GM18520 (cell line): ENCODE measurements at regions not wholly inside any gene's neighbourhood (a gene's known extent, or its start where the extent isn't known, plus 50 kb on each side); places are given as distances from the start of the nearest gene placed in this dataset.
"Not testable (repeated sequence)": the region's sequence is repeated elsewhere in the genome, so short reads cannot be mapped to it uniquely, and the experiment has no call there.

Experiments
- ATAC-seq: cut with Tn5 transposase; IDR thresholded peaks from one replicate; pipeline ENCODE4 v1.9.1; 2021; ENCODE audit not compliant: unreplicated experiment

- no peak for ATAC-seq
These were observed 134.8 kb downstream of the ADCYAP1 start for GRCh38 chr18:1039421-1039820.

- not testable (repeated sequence) for ATAC-seq
These were observed 138.4 kb downstream of the ADCYAP1 start for GRCh38 chr18:1043039-1043438.

- no peak for ATAC-seq
These were observed 141.0 kb downstream of the ADCYAP1 start for GRCh38 chr18:1045658-1046057.

- no peak for ATAC-seq
These were observed 142.7 kb downstream of the ADCYAP1 start for GRCh38 chr18:1047406-1047805.

GRCh38 chr18:1048032-1048431 lies 143.4 kb downstream of the ADCYAP1 start:
- no peak for ATAC-seq

GRCh38 chr18:1049173-1049572 lies 144.5 kb downstream of the ADCYAP1 start:
- ATAC-seq: no peak

- ATAC-seq: no peak
These were observed 145.5 kb downstream of the ADCYAP1 start for GRCh38 chr18:1050012-1050657.

GRCh38 chr18:1052301-1052700 lies 147.6 kb downstream of the ADCYAP1 start:
- ATAC-seq: no peak

GRCh38 chr18:1053331-1054315 lies 149.0 kb downstream of the ADCYAP1 start:
- no peak for ATAC-seq

- ATAC-seq: no peak
These were observed 151.7 kb downstream of the ADCYAP1 start for GRCh38 chr18:1056404-1056803.

GRCh38 chr18:1057367-1057766 lies 152.7 kb downstream of the ADCYAP1 start:
- no peak for ATAC-seq

GRCh38 chr18:1062588-1062987 lies 157.9 kb downstream of the ADCYAP1 start:
- ATAC-seq: no peak

GRCh38 chr18:1075322-1075721 lies 170.7 kb downstream of the ADCYAP1 start:
- no peak for ATAC-seq

GRCh38 chr18:1075876-1076275 lies 171.2 kb downstream of the ADCYAP1 start:
- no peak for ATAC-seq

- ATAC-seq: no peak
These were observed 173.6 kb downstream of the ADCYAP1 start for GRCh38 chr18:1078301-1078700.

GRCh38 chr18:1083675-1084074 lies 179.0 kb downstream of the ADCYAP1 start:
- not testable (repeated sequence) for ATAC-seq

- no peak for ATAC-seq
These were observed 186.1 kb downstream of the ADCYAP1 start for GRCh38 chr18:1090758-1091157.

GRCh38 chr18:1092228-1092627 lies 187.6 kb downstream of the ADCYAP1 start:
- ATAC-seq: no peak

- no peak for ATAC-seq
These were observed 189.7 kb downstream of the ADCYAP1 start for GRCh38 chr18:1094409-1094808.

- not testable (repeated sequence) for ATAC-seq
These were observed 193.5 kb downstream of the ADCYAP1 start for GRCh38 chr18:1097991-1098735.

- ATAC-seq: no peak
These were observed 198.2 kb downstream of the ADCYAP1 start for GRCh38 chr18:1102848-1103247.
